GM19463 (cell line): ENCODE measurements at regions not wholly inside any gene's neighbourhood (a gene's known extent, or its start where the extent isn't known, plus 50 kb on each side); places are given as distances from the start of the nearest gene placed in this dataset.
"Not testable (repeated sequence)": the region's sequence is repeated elsewhere in the genome, so short reads cannot be mapped to it uniquely, and the experiment has no call there.

ENCODE experiments used
- ATAC-seq: cut with Tn5 transposase; IDR thresholded peaks from one replicate; pipeline ENCODE4 v1.9.1; 2021; ENCODE audit warnings: mild to moderate bottlenecking, moderate library complexity; ENCODE audit not compliant: unreplicated experiment

- ATAC-seq: no peak
Observed at GRCh38 chr12:69027411-69027881, 94.5 kb upstream of the CPM start.

- ATAC-seq: no peak
Observed at GRCh38 chr12:69028941-69029729, 96.2 kb upstream of the CPM start.

GRCh38 chr12:69030321-69030720, 97.3 kb upstream of the CPM start:
- ATAC-seq: no peak

- ATAC-seq: no peak
Observed at GRCh38 chr12:69036533-69036932, 103.6 kb upstream of the CPM start.

- ATAC-seq: no peak
Observed at GRCh38 chr12:69036999-69037398, 104.0 kb upstream of the CPM start.

GRCh38 chr12:69039911-69040310, 106.9 kb upstream of the CPM start:
- ATAC-seq: no peak

- no peak for ATAC-seq
Observed at GRCh38 chr12:69042557-69042956, 109.6 kb upstream of the CPM start.

- no peak for ATAC-seq
Observed at GRCh38 chr12:69042970-69043369, 110.0 kb upstream of the CPM start.

GRCh38 chr12:69044887-69045286, 111.9 kb upstream of the CPM start:
- ATAC-seq: no peak

- no peak for ATAC-seq
Observed at GRCh38 chr12:69045430-69045829, 112.5 kb upstream of the CPM start.

GRCh38 chr12:69046363-69046762, 113.4 kb upstream of the CPM start:
- no peak for ATAC-seq

- no peak for ATAC-seq
Observed at GRCh38 chr12:69046920-69047319, 113.9 kb upstream of the CPM start.

GRCh38 chr12:69047990-69048389, 115.0 kb upstream of the CPM start:
- no peak for ATAC-seq

GRCh38 chr12:69049855-69050254, 116.9 kb upstream of the CPM start:
- not testable (repeated sequence) for ATAC-seq

GRCh38 chr12:69052613-69053408, 119.8 kb upstream of the CPM start:
- peak; percentile 89 for ATAC-seq

- ATAC-seq: no peak
Observed at GRCh38 chr12:69054343-69055056, 121.5 kb upstream of the CPM start.

- no peak for ATAC-seq
Observed at GRCh38 chr12:69055280-69055679, 122.3 kb upstream of the CPM start.

GRCh38 chr12:69055706-69056105, 122.7 kb upstream of the CPM start:
- no peak for ATAC-seq

- ATAC-seq: no peak
Observed at GRCh38 chr12:69056743-69057515, 124.0 kb upstream of the CPM start.

GRCh38 chr12:69057742-69058141, 124.8 kb upstream of the CPM start:
- no peak for ATAC-seq
